Caco-2 (cell line): ENCODE measurements at regions not wholly inside any gene's neighbourhood (a gene's known extent, or its start where the extent isn't known, plus 50 kb on each side); places are given as distances from the start of the nearest gene placed in this dataset.
"Not testable (repeated sequence)": the region's sequence is repeated elsewhere in the genome, so short reads cannot be mapped to it uniquely, and the experiment has no call there.

Source experiments
- BruUV-seq: library from RNA; stranded (reverse); fragments of 400-500 nt; replicated peaks from 2 replicates; lab custom pipeline; 2021; lab: Mats Ljungman, UMichigan
- CTCF ChIA-PET: fragments of 300-600 bp; sonication (Branson Sonifier 250); formaldehyde crosslinking; loops from one replicate; lab custom pipeline; 2022; ENCODE audit warnings: antibody characterized with exemption; lab: Charles Lee
- POLR2A ChIA-PET: fragments of 300-600 bp; sonication (Branson Sonifier 250); formaldehyde crosslinking; loops from one replicate; lab custom pipeline; 2022; ENCODE audit warnings: antibody characterized with exemption; lab: Charles Lee
- DNase-seq, 2 experiments: peaks; one replicate each; pipeline versions ENCODE4 v3.0.0 to v3.0.0-alpha.2; 2020 to 2022
- H3K27me3 ChIP-seq: replicated peaks from 2 replicates; pipeline ENCODE4 v1.6.0; 2011; ENCODE audit warnings: low read length; ENCODE audit not compliant: control insufficient read depth, insufficient read depth
- H3K36me3 ChIP-seq: 2 replicates; pipeline ENCODE4 v1.5.1; 2011; ENCODE audit warnings: low read length; ENCODE audit not compliant: control insufficient read depth, insufficient read depth
- H3K4me1 ChIP-seq: fragments of 250-450 bp; sonication (Bioruptor Pico); 2 replicates; pipeline ENCODE4 v1.5.1; 2020; ENCODE audit warnings: mild to moderate bottlenecking
- H3K4me3 ChIP-seq: 2 replicates; pipeline ENCODE4 v1.5.1; 2011; ENCODE audit warnings: low read depth, mild to moderate bottlenecking, control low read depth, low read length
- H3K9me3 ChIP-seq: fragments of 250-450 bp; sonication (Bioruptor Pico); 2 replicates; pipeline ENCODE4 v1.5.1; 2020; ENCODE audit warnings: mild to moderate bottlenecking, moderate library complexity
- H3K27ac Mint-ChIP-seq: one replicate; pipeline ENCODE4 v1.8.0; 2022; ENCODE audit warnings: mixed read lengths; ENCODE audit not compliant: unreplicated experiment
- H3K27me3 Mint-ChIP-seq: one replicate; pipeline ENCODE4 v1.8.0; 2022; ENCODE audit warnings: mixed read lengths; ENCODE audit not compliant: insufficient read depth, unreplicated experiment
- H3K36me3 Mint-ChIP-seq: one replicate; pipeline ENCODE4 v1.8.0; 2022; ENCODE audit warnings: mild to moderate bottlenecking, mixed read lengths; ENCODE audit not compliant: insufficient read depth, unreplicated experiment
- H3K4me1 Mint-ChIP-seq: one replicate; pipeline ENCODE4 v1.8.0; 2022; ENCODE audit warnings: low read depth, mixed read lengths; ENCODE audit not compliant: unreplicated experiment
- H3K4me3 Mint-ChIP-seq: one replicate; pipeline ENCODE4 v1.8.0; 2022; ENCODE audit warnings: mild to moderate bottlenecking, moderate library complexity, mixed read lengths; ENCODE audit not compliant: unreplicated experiment
- H3K9me3 Mint-ChIP-seq: one replicate; pipeline ENCODE4 v1.8.0; 2022; ENCODE audit warnings: mixed read lengths; ENCODE audit not compliant: unreplicated experiment
- intact Hi-C: fragments of 100-400 bp; cut with micrococcal nuclease; formaldehyde crosslinking; loops from one replicate; pipeline ENCODE4 v1.10.0; 2022; ENCODE audit not compliant: unreplicated experiment
- TF ChIP-seq, protein P1 (sequence below), 2 experiments: fragments of 200-600 bp in 1 of 2; IDR thresholded peaks; 1 replicate in 1 of 2; 2 replicates in 1 of 2; pipeline versions ENCODE4 v1.5.1 to v1.8.0; 2011 to 2022; ENCODE audit warnings: antibody characterized with exemption in 1 of 2, control low read depth in 1 of 2, inconsistent platforms in 1 of 2, low read depth in 1 of 2, low read length in 1 of 2, mild to moderate bottlenecking in 1 of 2, moderate library complexity in 1 of 2; ENCODE audit not compliant: insufficient read depth in 1 of 2, severe bottlenecking in 1 of 2, unreplicated experiment in 1 of 2

DNA sequence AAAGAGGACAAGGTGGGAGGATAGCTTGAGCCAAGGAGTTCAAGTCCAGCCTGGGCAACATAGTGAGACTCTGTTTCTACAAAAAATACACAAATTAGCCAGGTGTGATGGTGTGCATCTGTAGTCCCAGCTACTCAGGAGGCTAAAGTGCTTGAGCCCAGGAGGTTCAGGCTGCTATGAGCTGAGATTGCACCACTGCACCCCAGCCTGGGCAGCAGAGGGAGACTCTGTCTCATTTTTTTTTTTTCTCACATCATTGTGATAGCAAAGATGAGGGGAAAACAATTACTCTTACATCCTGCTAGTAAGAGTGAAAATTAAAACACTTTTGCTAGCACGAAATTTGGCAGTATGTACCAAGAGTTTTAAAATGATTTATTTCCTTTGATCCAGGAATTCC lies 463.7 kb downstream of the TMEM135 start:
- CTCF ChIA-PET = no interaction called here
- no peak overlapping the region for H3K4me3 Mint-ChIP-seq
- no TSS peak for BruUV-seq

DNA sequence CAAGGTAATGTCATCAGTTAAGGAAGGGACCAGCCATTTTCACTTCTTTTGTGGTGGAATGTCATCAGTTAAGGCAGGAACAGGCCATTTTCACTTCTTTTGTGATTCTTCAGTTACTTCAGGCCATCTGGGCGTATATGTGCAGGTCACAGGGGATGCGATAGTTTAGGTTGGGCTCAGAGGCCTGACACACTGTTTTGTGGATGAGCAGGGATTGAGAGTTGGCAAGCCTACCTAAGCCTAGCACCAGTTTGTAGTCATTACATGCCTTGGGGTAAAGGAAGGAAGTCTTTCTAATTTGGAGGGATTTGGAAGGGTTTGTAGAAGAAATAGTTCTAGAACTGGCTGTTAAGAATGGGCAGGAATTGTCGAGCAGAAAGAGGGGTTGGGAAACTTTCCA lies 457.2 kb downstream of the TMEM135 start:
- H3K36me3 Mint-ChIP-seq, H3K4me3 ChIP-seq, H3K27me3 ChIP-seq, H3K9me3 ChIP-seq, H3K4me1 Mint-ChIP-seq, H3K9me3 Mint-ChIP-seq, intact Hi-C loops, H3K27ac Mint-ChIP-seq, H3K4me1 ChIP-seq, H3K36me3 ChIP-seq, BruUV-seq, CTCF ChIA-PET, H3K27me3 Mint-ChIP-seq, POLR2A ChIA-PET, DNase-seq, H3K4me3 Mint-ChIP-seq: not testable (repeated sequence)

More for the DNA sequence above, 463.7 kb downstream of the TMEM135 start:
- Histone ChIP-seq H3K9me3 (peaks cover 8% of the 10 kb centered on the region; the same call in 1 of the 2 replicates), H3K36me3 (no peaks in the 10 kb centered on the region), H3K4me1 (no peaks in the 10 kb centered on the region), H3K4me3 (no peak overlapping the region), H3K27me3 (no peaks in the 10 kb centered on the region)
- no peak overlapping the region for H3K27ac Mint-ChIP-seq
- H3K27me3 Mint-ChIP-seq = peaks cover 6% of the 10 kb centered on the region
- no peak for DNase-seq
- no peaks in the 10 kb centered on the region for H3K36me3 Mint-ChIP-seq
- TF ChIP-seq, protein P1, sequence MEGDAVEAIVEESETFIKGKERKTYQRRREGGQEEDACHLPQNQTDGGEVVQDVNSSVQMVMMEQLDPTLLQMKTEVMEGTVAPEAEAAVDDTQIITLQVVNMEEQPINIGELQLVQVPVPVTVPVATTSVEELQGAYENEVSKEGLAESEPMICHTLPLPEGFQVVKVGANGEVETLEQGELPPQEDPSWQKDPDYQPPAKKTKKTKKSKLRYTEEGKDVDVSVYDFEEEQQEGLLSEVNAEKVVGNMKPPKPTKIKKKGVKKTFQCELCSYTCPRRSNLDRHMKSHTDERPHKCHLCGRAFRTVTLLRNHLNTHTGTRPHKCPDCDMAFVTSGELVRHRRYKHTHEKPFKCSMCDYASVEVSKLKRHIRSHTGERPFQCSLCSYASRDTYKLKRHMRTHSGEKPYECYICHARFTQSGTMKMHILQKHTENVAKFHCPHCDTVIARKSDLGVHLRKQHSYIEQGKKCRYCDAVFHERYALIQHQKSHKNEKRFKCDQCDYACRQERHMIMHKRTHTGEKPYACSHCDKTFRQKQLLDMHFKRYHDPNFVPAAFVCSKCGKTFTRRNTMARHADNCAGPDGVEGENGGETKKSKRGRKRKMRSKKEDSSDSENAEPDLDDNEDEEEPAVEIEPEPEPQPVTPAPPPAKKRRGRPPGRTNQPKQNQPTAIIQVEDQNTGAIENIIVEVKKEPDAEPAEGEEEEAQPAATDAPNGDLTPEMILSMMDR (IDR thresholded peaks at IDR 0.05; ENCODE audit: insufficient read depth in 1 of 2, low read depth in 1 of 2, low read length in 1 of 2, severe bottlenecking in 1 of 2, unreplicated experiment in 1 of 2) = no peak
- POLR2A ChIA-PET = no interaction called here
- no peaks in the 10 kb centered on the region for H3K4me1 Mint-ChIP-seq
- intact Hi-C loops = loop anchor here (2.0 kb wide), 1 partner anchor 39 kb away; no protein-coding TSS in a partner anchor
- no peaks in the 10 kb centered on the region for H3K9me3 Mint-ChIP-seq

DNA sequence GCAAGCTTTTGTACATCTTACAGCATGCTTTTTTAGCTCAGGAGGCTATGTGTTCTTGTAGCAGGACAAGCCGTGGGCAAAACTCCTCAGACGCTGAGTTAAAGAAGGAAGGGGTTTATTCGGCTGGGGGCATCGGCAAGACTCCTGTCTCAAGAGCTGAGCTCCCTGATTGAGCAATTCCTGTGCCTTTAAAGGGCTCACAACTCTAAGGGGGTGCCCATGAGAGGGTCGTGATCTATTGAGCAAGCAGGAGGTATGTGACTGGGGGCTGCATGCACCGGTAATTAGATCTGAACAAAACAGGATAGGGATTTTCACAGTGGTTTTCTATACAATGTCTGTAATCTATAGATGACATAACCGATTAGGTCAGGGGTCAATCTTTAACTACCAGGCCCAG lies 456.3 kb downstream of the TMEM135 start:
- DNase-seq, H3K4me3 Mint-ChIP-seq, CTCF ChIA-PET: not testable (repeated sequence)

DNA sequence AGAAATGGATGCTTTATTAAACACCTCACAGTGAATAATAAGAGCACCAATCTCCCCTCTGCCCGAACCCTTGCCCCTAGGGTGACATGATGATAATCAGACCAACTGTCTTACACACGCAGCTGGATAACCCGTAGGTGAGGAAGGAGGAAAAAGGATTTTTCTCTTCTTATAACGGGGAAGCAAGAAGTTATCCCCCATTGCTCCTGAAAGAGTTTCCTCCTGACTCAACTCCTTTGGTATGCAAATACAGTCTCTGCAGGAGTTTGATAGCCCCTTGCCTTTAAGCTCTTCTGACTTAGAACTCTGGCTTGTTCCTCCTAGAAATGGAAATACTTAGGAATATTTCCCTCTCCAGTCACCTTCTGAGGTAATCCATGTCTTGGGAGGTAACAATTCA lies 455.8 kb downstream of the TMEM135 start:
- Mint-ChIP-seq H3K4me1 (no peaks in the 10 kb centered on the region), H3K27ac (no peak overlapping the region), H3K27me3 (peaks cover 7% of the 10 kb centered on the region), H3K4me3 (no peak overlapping the region), H3K36me3 (no peaks in the 10 kb centered on the region), H3K9me3 (no peaks in the 10 kb centered on the region)
- intact Hi-C loops = no loop called here
- Histone ChIP-seq H3K9me3 (no peaks in the 10 kb centered on the region), H3K27me3 (no peaks in the 10 kb centered on the region), H3K36me3 (no peaks in the 10 kb centered on the region), H3K4me1 (no peaks in the 10 kb centered on the region), H3K4me3 (no peak overlapping the region)
- TF ChIP-seq, protein P1 (IDR thresholded peaks at IDR 0.05; ENCODE audit: insufficient read depth in 1 of 2, low read depth in 1 of 2, low read length in 1 of 2, severe bottlenecking in 1 of 2, unreplicated experiment in 1 of 2) = no peak
- no peak for DNase-seq
- ChIA-PET CTCF (no interaction called here), POLR2A (no interaction called here)
- no TSS peak for BruUV-seq

More for the DNA sequence above, 456.3 kb downstream of the TMEM135 start:
- H3K27me3 Mint-ChIP-seq, H3K4me1 Mint-ChIP-seq, H3K36me3 ChIP-seq, H3K9me3 Mint-ChIP-seq, H3K4me3 ChIP-seq, H3K36me3 Mint-ChIP-seq, H3K4me1 ChIP-seq, H3K9me3 ChIP-seq, BruUV-seq, intact Hi-C loops, POLR2A ChIA-PET, H3K27me3 ChIP-seq, H3K27ac Mint-ChIP-seq: not testable (repeated sequence)
